ENCODE measurements at regions not wholly inside any gene's neighbourhood (a gene's known extent, or its start where the extent isn't known, plus 50 kb on each side); places are given as distances from the start of the nearest gene placed in this dataset.
A peak's percentile ranks its signal among the peaks of the same experiment; 100 is the strongest.

- Histone ChIP-seq H4K20me1 (ENCODE audit: insufficient read depth, low read length) (no peaks in the 10 kb centered on the region), H3K27ac (ENCODE audit: low read length) (no peak overlapping the region), H3K36me3 (replicated peaks; ENCODE audit: low read depth, low read length) (no peaks in the 10 kb centered on the region), H3K79me2 (ENCODE audit: low read length) (no peaks in the 10 kb centered on the region), H3K9ac (ENCODE audit: low read length) (no peak overlapping the region), H2AFZ (ENCODE audit: low read depth, low read length) (no peak overlapping the region), H3K27me3 (ENCODE audit: low read depth, low read length) (peaks cover 11% of the 10 kb centered on the region; the same call in 1 of the 2 replicates), H3K4me3 (ENCODE audit: low read length) (no peak overlapping the region), H3K9me3 (ENCODE audit: insufficient read depth, low read length) (no peaks in the 10 kb centered on the region), H3K4me2 (ENCODE audit: low read length) (no peak overlapping the region), H3K4me1 (ENCODE audit: low read length) (no peaks in the 10 kb centered on the region)
- TF ChIP-seq, protein P1, sequence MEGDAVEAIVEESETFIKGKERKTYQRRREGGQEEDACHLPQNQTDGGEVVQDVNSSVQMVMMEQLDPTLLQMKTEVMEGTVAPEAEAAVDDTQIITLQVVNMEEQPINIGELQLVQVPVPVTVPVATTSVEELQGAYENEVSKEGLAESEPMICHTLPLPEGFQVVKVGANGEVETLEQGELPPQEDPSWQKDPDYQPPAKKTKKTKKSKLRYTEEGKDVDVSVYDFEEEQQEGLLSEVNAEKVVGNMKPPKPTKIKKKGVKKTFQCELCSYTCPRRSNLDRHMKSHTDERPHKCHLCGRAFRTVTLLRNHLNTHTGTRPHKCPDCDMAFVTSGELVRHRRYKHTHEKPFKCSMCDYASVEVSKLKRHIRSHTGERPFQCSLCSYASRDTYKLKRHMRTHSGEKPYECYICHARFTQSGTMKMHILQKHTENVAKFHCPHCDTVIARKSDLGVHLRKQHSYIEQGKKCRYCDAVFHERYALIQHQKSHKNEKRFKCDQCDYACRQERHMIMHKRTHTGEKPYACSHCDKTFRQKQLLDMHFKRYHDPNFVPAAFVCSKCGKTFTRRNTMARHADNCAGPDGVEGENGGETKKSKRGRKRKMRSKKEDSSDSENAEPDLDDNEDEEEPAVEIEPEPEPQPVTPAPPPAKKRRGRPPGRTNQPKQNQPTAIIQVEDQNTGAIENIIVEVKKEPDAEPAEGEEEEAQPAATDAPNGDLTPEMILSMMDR (IDR thresholded peaks at IDR 0.05; ENCODE audit: low read depth, low read length), result no peak
- TF ChIP-seq EZH2phosphoT487 (IDR thresholded peaks at IDR 0.05; ENCODE audit: low read depth), result no peak
These were observed 211.3 kb downstream of the NXPE2 start for GRCh38 chr11:114889594-114890011.

- Histone ChIP-seq H3K9ac (ENCODE audit: low read length) (no peak overlapping the region), H2AFZ (ENCODE audit: low read depth, low read length) (no peak overlapping the region), H3K4me1 (ENCODE audit: low read length) (no peaks in the 10 kb centered on the region), H3K27me3 (ENCODE audit: low read depth, low read length) (peaks cover 16% of the 10 kb centered on the region; the same call in 1 of the 2 replicates), H3K4me3 (ENCODE audit: low read length) (no peak overlapping the region), H3K79me2 (ENCODE audit: low read length) (no peaks in the 10 kb centered on the region), H3K4me2 (ENCODE audit: low read length) (no peak overlapping the region), H3K36me3 (replicated peaks; ENCODE audit: low read depth, low read length) (no peaks in the 10 kb centered on the region), H4K20me1 (ENCODE audit: insufficient read depth, low read length) (no peaks in the 10 kb centered on the region), H3K27ac (ENCODE audit: low read length) (no peak overlapping the region), H3K9me3 (ENCODE audit: insufficient read depth, low read length) (no peaks in the 10 kb centered on the region)
- TF ChIP-seq, protein P1 (IDR thresholded peaks at IDR 0.05; ENCODE audit: low read depth, low read length), result no peak
- no peak for TF ChIP-seq EZH2phosphoT487 (IDR thresholded peaks at IDR 0.05; ENCODE audit: low read depth)
These were observed 211.7 kb downstream of the NXPE2 start for GRCh38 chr11:114890038-114890437.

- Histone ChIP-seq H2AFZ (ENCODE audit: low read depth, low read length) (no peak overlapping the region), H3K4me3 (ENCODE audit: low read length) (no peak overlapping the region), H3K79me2 (ENCODE audit: low read length) (no peaks in the 10 kb centered on the region), H3K9me3 (ENCODE audit: insufficient read depth, low read length) (no peaks in the 10 kb centered on the region), H3K4me2 (ENCODE audit: low read length) (no peak overlapping the region), H4K20me1 (ENCODE audit: insufficient read depth, low read length) (no peaks in the 10 kb centered on the region), H3K9ac (ENCODE audit: low read length) (no peak overlapping the region), H3K36me3 (replicated peaks; ENCODE audit: low read depth, low read length) (no peaks in the 10 kb centered on the region), H3K27ac (ENCODE audit: low read length) (no peak overlapping the region), H3K27me3 (ENCODE audit: low read depth, low read length) (peaks cover 18% of the 10 kb centered on the region), H3K4me1 (ENCODE audit: low read length) (no peaks in the 10 kb centered on the region)
- TF ChIP-seq, protein P1 (IDR thresholded peaks at IDR 0.05; ENCODE audit: low read depth, low read length), result no peak
- no peak for TF ChIP-seq EZH2phosphoT487 (IDR thresholded peaks at IDR 0.05; ENCODE audit: low read depth)
These were observed 213.6 kb downstream of the NXPE2 start for GRCh38 chr11:114891911-114892310.

DNA sequence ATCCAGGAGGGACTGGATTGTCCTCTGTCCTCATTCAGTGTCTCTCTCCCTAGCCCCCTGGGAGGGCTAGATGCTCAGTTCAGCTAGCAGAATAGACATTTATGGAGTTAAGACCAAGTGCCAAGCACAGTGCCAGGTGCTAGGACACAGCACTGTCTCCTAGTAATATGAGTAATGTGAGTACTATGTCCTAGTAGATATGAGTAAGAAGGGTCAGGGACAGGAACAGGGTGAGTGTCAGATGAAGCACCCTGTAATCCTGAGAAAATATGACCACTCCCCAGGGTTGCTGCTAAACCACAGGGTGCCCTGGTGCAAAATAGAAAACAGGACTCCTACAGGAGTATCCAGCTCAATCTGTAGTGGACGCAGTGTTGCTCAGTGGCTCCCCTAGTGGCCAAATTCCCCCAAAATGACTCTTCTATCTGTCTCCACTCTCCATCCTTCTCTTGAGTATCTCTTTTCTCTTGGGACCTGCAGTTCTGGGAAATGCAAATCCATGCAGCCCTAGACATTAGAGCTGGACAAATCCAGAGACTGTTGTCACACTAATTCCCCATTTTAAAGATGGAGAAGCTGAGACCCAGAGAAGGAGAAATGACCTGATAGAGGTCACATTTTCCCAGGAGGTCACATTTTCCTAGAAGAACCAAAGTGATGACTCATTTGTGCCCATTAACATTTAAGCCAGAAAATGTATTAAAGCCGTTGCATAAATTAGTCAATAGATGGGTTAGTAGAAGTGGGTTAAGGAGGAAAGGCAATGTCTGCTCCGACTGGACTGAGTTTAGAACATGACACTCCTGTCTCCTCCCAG, 214.3 kb downstream of the NXPE2 start:
- Histone ChIP-seq H3K79me2 (ENCODE audit: low read length) (no peaks in the 10 kb centered on the region), H3K4me1 (ENCODE audit: low read length) (no peaks in the 10 kb centered on the region), H3K9me3 (ENCODE audit: insufficient read depth, low read length) (no peaks in the 10 kb centered on the region), H3K9ac (ENCODE audit: low read length) (no peak overlapping the region), H3K4me2 (ENCODE audit: low read length) (no peak overlapping the region), H3K27ac (ENCODE audit: low read length) (no peak overlapping the region), H3K4me3 (ENCODE audit: low read length) (no peak overlapping the region), H3K27me3 (ENCODE audit: low read depth, low read length) (peaks cover 18% of the 10 kb centered on the region), H4K20me1 (ENCODE audit: insufficient read depth, low read length) (no peaks in the 10 kb centered on the region), H2AFZ (ENCODE audit: low read depth, low read length) (no peak overlapping the region), H3K36me3 (replicated peaks; ENCODE audit: low read depth, low read length) (no peaks in the 10 kb centered on the region)
- no peak for TF ChIP-seq EZH2phosphoT487 (IDR thresholded peaks at IDR 0.05; ENCODE audit: low read depth)
- TF ChIP-seq, protein P1 (IDR thresholded peaks at IDR 0.05; ENCODE audit: low read depth, low read length), result peak; percentile 49
